WI38 (cell line): ENCODE measurements at regions not wholly inside any gene's neighbourhood (a gene's known extent, or its start where the extent isn't known, plus 50 kb on each side); places are given as distances from the start of the nearest gene placed in this dataset.

ENCODE experiments used
- H3K4me3 ChIP-seq: 2 replicates; pipeline ENCODE4 v1.5.1; 2011; ENCODE audit warnings: low read depth, mild to moderate bottlenecking, control low read depth, low read length
- CTCF ChIP-seq: IDR thresholded peaks from 2 replicates; pipeline ENCODE4 v1.5.1; 2012; ENCODE audit warnings: low read depth, mild to moderate bottlenecking, control low read depth, low read length

GRCh38 chr21:25396135-25396711 lies 211.1 kb downstream of the MRPL39 start:
- TF ChIP-seq CTCF = no peak
- no peak overlapping the region for H3K4me3 ChIP-seq

DNA sequence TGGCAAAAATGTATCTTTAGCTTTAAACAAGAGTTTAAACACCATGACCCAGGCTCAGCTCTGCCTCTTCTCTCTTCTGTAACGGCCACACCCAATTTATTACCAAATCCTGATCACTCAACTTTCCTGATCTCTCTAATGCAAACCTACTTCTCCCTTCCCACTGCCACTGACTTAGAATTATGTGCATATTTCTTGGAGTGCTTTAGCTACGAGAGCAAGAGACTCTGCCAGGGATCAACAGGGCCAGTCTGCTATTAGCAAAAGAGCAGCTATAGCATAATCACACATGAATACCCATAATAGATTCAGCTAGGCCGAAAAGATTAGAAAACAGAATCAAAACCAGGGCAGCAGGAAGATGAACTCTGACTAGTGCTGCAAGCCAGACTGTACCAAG lies 215.5 kb downstream of the MRPL39 start:
- no peak for TF ChIP-seq CTCF
- no peak overlapping the region for H3K4me3 ChIP-seq

DNA sequence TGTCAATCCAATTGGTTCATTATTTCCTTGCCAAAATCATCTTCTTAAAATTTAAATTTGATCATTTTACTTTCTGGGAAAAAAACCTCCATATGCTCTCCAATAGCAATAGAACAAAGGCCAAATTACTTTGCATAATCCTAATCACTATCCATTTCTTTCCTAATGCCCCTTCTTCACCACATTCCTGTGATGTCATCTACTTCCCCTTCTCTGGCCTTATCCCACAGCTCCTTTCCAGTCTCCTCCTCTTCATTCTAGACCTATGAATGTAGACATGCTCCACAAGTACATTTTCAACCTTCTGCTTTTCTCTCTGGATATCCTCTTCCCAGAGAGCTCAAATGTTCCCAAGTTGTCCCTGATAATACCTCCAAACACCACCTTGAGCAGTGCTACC lies 216.6 kb downstream of the MRPL39 start:
- no peak overlapping the region for H3K4me3 ChIP-seq
- no peak for TF ChIP-seq CTCF

DNA sequence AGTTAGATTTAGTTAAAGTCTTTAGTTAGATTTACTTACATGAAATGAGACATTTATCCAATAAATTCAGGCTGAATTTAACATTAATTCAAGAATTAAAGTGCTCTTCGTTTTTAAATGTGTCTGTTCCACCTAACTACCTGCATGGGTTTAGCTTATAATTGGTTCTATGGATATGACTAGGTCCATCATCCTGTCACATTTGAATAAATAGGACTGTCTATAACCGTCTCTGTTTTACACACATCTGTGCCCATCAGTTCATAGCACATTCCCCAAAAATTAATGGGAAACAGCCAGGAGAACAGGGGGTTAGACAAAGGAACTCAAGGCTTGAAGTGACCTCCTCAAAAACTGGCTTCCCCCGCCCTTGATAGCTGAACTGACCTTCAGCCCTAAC lies 219.6 kb downstream of the MRPL39 start:
- TF ChIP-seq CTCF = no peak
- no peak overlapping the region for H3K4me3 ChIP-seq

- TF ChIP-seq CTCF = peak; percentile 37
- no peak overlapping the region for H3K4me3 ChIP-seq
Measured at GRCh38 chr21:25385911-25386474, 221.3 kb downstream of the MRPL39 start.

DNA sequence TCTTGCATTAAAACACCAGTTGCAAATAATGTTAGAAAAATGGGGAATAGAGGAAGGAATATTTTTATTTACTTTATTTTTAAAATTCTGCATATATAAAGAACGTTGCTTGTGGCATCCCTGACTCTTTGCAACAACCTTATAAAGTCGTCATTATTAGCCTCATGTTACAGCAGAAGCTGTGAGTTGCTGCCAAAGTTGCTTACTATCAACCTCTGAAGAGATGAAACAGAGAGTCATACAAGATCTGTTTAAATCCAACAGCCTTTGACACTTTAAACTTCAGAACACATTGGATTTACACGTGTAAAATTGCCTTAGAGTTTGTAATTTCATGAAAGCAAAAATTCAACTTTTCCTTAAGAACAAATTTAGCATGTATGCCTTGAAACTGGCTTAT lies 221.9 kb downstream of the MRPL39 start:
- TF ChIP-seq CTCF = no peak
- H3K4me3 ChIP-seq = no peak overlapping the region

- H3K4me3 ChIP-seq = no peak overlapping the region
- no peak for TF ChIP-seq CTCF
Measured at GRCh38 chr21:25384782-25385181, 222.5 kb downstream of the MRPL39 start.
